ENCODE measurements at regions not wholly inside any gene's neighbourhood (a gene's known extent, or its start where the extent isn't known, plus 50 kb on each side); places are given as distances from the start of the nearest gene placed in this dataset.

- TF ChIP-seq POLR2A (IDR thresholded peaks at IDR 0.05): no peak
- TF ChIP-seq CTCF (IDR thresholded peaks at IDR 0.05): no peak
- TF ChIP-seq EP300 (IDR thresholded peaks at IDR 0.05): no peak
- no peak for TF ChIP-seq POLR2AphosphoS5 (IDR thresholded peaks at IDR 0.05)
Measured at GRCh38 chr5:143557061-143557818, 153.8 kb upstream of the NR3C1 start.
